Left hindlimb (tissue), 1 donor: ENCODE measurements at regions not wholly inside any gene's neighbourhood (a gene's known extent, or its start where the extent isn't known, plus 50 kb on each side); places are given as distances from the start of the nearest gene placed in this dataset.
A peak's percentile ranks its signal among the peaks of the same experiment; 100 is the strongest.

Source experiments
- DNase-seq: peaks from one replicate; pipeline ENCODE4 v3.0.0-alpha.2; 2018

- no peak for DNase-seq
Observed at GRCh38 chr7:45974540-45975360, 53.7 kb upstream of the IGFBP3 start.

- peak; percentile 55 for DNase-seq
Observed at GRCh38 chr7:45973725-45974532, 52.9 kb upstream of the IGFBP3 start.

- DNase-seq, result no peak
Observed at GRCh38 chr7:45972629-45973312, 51.7 kb upstream of the IGFBP3 start.

GRCh38 chr7:45971661-45972175, 50.6 kb upstream of the IGFBP3 start:
- no peak for DNase-seq

GRCh38 chr7:45971171-45971570, 50.1 kb upstream of the IGFBP3 start:
- DNase-seq, result no peak
